CD8-positive, alpha-beta memory T cell (primary cell): ENCODE measurements at regions not wholly inside any gene's neighbourhood (a gene's known extent, or its start where the extent isn't known, plus 50 kb on each side); places are given as distances from the start of the nearest gene placed in this dataset.

ENCODE experiments used
- CTCF ChIA-PET: fragments of 350-600 bp; sonication (Branson Sonifier 250); formaldehyde crosslinking; loops from one replicate; lab custom pipeline; 2021; ENCODE audit warnings: antibody characterized with exemption; lab: Charles Lee
- POLR2A ChIA-PET: fragments of 350-600 bp; sonication (Branson Sonifier 250); formaldehyde crosslinking; loops from one replicate; lab custom pipeline; 2021; ENCODE audit warnings: antibody characterized with exemption; lab: Charles Lee
- DNase-seq, 5 donors: peaks; one replicate each; pipeline versions ENCODE4 v3.0.0 to v3.0.0-alpha.2; 2020 to 2022; ENCODE audit warnings: mixed read lengths in 1 of 5
- H3K27ac ChIP-seq: one replicate; pipeline ENCODE4 v1.7.0; 2013; ENCODE audit warnings: low read depth, mild to moderate bottlenecking, low read length, moderate library complexity
- H3K27me3 ChIP-seq: 2 replicates; pipeline ENCODE4 v1.7.0; 2013; ENCODE audit warnings: low read length, mild to moderate bottlenecking; ENCODE audit not compliant: insufficient read depth, poor library complexity, severe bottlenecking
- H3K36me3 ChIP-seq: 2 replicates; pipeline ENCODE4 v1.7.0; 2013; ENCODE audit warnings: mild to moderate bottlenecking, low read length, moderate library complexity; ENCODE audit not compliant: insufficient read depth
- H3K4me1 ChIP-seq: 2 replicates; pipeline ENCODE4 v1.7.0; 2013; ENCODE audit warnings: mild to moderate bottlenecking, low read length, moderate library complexity; ENCODE audit not compliant: insufficient read depth
- H3K4me3 ChIP-seq: 2 replicates; pipeline ENCODE4 v1.7.0; 2013; ENCODE audit warnings: mild to moderate bottlenecking, low read length
- H3K9me3 ChIP-seq: 2 replicates; pipeline ENCODE4 v1.7.0; 2013; ENCODE audit warnings: mild to moderate bottlenecking, low read length
- H3K27ac Mint-ChIP-seq, 8 donors: one replicate each; pipeline ENCODE4 v1.8.0; 2020 to 2021; ENCODE audit warnings: mixed read lengths in 8 of 8, mild to moderate bottlenecking in 6 of 8, inconsistent platforms in 3 of 8, moderate library complexity in 3 of 8
- H3K27me3 Mint-ChIP-seq, 2 donors: one replicate each; pipeline ENCODE4 v1.8.0; 2020 to 2021; ENCODE audit warnings: mixed read lengths in 2 of 2, mild to moderate bottlenecking in 1 of 2, moderate library complexity in 1 of 2
- H3K36me3 Mint-ChIP-seq, 3 donors: one replicate each; pipeline ENCODE4 v1.8.0; 2020 to 2021; ENCODE audit warnings: mixed read lengths in 3 of 3, inconsistent platforms in 1 of 3, mild to moderate bottlenecking in 1 of 3
- H3K4me1 Mint-ChIP-seq, 3 donors: one replicate each; pipeline ENCODE4 v1.8.0; 2020 to 2021; ENCODE audit warnings: mixed read lengths in 3 of 3, inconsistent platforms in 1 of 3, mild to moderate bottlenecking in 1 of 3
- H3K4me3 Mint-ChIP-seq, 7 donors: one replicate each; pipeline ENCODE4 v1.8.0; 2020 to 2021; ENCODE audit warnings: mixed read lengths in 7 of 7, mild to moderate bottlenecking in 6 of 7, moderate library complexity in 4 of 7, inconsistent platforms in 2 of 7
- H3K9me3 Mint-ChIP-seq, 5 donors: one replicate each; pipeline ENCODE4 v1.8.0; 2020 to 2022; ENCODE audit warnings: mixed read lengths in 5 of 5, mild to moderate bottlenecking in 3 of 5, moderate library complexity in 2 of 5, inconsistent platforms in 1 of 5

GRCh38 chr11:16613512-16614381 lies 124.7 kb upstream of the C11orf58 start:
- Mint-ChIP-seq H3K4me3 (peak overlapping the region in 6 of 7 donors; percentile 62 to 88 (median 76)), H3K36me3 (no peaks in the 10 kb centered on the region), H3K9me3 (peaks cover 0 to 12% (median 6%) of the 10 kb centered on the region in 5 donors), H3K27ac (peak overlapping the region in 1 of 8 donors; percentile 36), H3K4me1 (peaks cover 23 to 34% (median 32%) of the 10 kb centered on the region in 3 donors), H3K27me3 (peaks cover 39 to 48% of the 10 kb centered on the region in 2 donors)
- Histone ChIP-seq H3K9me3 (no peaks in the 10 kb centered on the region), H3K4me3 (peak overlapping the region; percentile 30), H3K36me3 (no peaks in the 10 kb centered on the region), H3K27me3 (peaks cover 37% of the 10 kb centered on the region), H3K4me1 (peaks cover 18% of the 10 kb centered on the region), H3K27ac (no peak overlapping the region)
- POLR2A ChIA-PET = no interaction called here
- CTCF ChIA-PET = interaction anchor here (1.2 to 2.6 kb wide), 2 partner anchors 8 to 18 kb away, joined by 3 to 9 read pairs; no protein-coding TSS in a partner anchor
- peak in 4 of 5 donors; percentile 19 to 55 (median 36) for DNase-seq

GRCh38 chr11:16613262-16613511 lies 125.3 kb upstream of the C11orf58 start:
- H3K27me3 ChIP-seq = peaks cover 39% of the 10 kb centered on the region
- peaks cover 18% of the 10 kb centered on the region for H3K4me1 ChIP-seq
- Mint-ChIP-seq H3K4me1 (peaks cover 23 to 34% (median 32%) of the 10 kb centered on the region in 3 donors), H3K9me3 (peaks cover 0 to 12% (median 6%) of the 10 kb centered on the region in 5 donors), H3K4me3 (peak overlapping the region in 6 of 7 donors; percentile 62 to 88 (median 76)), H3K36me3 (no peaks in the 10 kb centered on the region), H3K27me3 (peaks cover 39 to 43% of the 10 kb centered on the region in 2 donors), H3K27ac (peak overlapping the region in 1 of 8 donors; percentile 26)
- H3K4me3 ChIP-seq = peak overlapping the region; percentile 30
- H3K36me3 ChIP-seq = no peaks in the 10 kb centered on the region
- DNase-seq = no peak
- POLR2A ChIA-PET = no interaction called here
- no peaks in the 10 kb centered on the region for H3K9me3 ChIP-seq
- no peak overlapping the region for H3K27ac ChIP-seq
- CTCF ChIA-PET = interaction anchor here (1.2 kb wide), 1 partner anchor 18 kb away, joined by 3 read pairs; no protein-coding TSS in a partner anchor

DNA sequence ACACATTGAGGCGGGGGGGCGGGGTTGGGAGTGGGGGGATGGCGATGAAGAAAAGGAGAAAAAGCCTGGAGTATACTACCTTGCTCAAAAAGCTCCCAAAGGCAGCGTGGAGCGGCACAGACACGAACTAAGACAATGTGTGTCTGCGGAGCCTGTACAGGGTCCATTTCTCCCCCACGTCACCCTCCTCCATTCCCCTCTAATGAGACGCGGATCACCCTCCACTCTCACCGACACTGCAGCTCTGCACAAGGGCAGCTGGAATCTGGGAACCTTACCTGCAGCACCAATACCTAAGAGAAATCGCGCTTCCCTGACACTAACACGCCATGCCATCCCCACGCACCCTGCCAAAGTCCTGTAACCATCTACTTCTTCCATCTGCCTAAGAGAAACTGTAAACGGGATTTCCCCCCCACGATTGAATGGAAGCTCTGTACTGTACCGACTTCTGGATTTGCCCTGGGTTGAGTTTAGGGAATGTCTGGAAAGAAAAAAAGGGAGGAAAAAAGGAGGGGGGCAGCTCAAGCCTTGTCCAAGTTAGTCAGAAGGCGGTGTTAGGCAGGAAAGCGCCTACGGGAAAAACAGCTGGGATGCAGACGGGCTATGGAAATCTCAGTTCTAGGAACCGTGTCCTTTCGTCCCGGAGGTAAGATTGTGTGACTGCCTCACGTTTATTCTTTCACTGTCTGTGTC lies 125.7 kb upstream of the C11orf58 start:
- Histone ChIP-seq H3K4me3 (no peak overlapping the region), H3K27me3 (peaks cover 44% of the 10 kb centered on the region), H3K27ac (no peak overlapping the region), H3K9me3 (no peaks in the 10 kb centered on the region), H3K4me1 (peaks cover 18% of the 10 kb centered on the region), H3K36me3 (no peaks in the 10 kb centered on the region)
- peaks cover 0 to 12% (median 6%) of the 10 kb centered on the region in 5 donors for H3K9me3 Mint-ChIP-seq
- peaks cover 23 to 34% (median 32%) of the 10 kb centered on the region in 3 donors for H3K4me1 Mint-ChIP-seq
- H3K36me3 Mint-ChIP-seq = no peaks in the 10 kb centered on the region
- no peak for DNase-seq
- POLR2A ChIA-PET = no interaction called here
- CTCF ChIA-PET = no interaction called here
- H3K4me3 Mint-ChIP-seq = peak overlapping the region in 6 of 7 donors; percentile 62 to 88 (median 76)
- H3K27ac Mint-ChIP-seq = peak overlapping the region in 1 of 8 donors; percentile 52
- H3K27me3 Mint-ChIP-seq = peaks cover 39 to 43% of the 10 kb centered on the region in 2 donors

DNA sequence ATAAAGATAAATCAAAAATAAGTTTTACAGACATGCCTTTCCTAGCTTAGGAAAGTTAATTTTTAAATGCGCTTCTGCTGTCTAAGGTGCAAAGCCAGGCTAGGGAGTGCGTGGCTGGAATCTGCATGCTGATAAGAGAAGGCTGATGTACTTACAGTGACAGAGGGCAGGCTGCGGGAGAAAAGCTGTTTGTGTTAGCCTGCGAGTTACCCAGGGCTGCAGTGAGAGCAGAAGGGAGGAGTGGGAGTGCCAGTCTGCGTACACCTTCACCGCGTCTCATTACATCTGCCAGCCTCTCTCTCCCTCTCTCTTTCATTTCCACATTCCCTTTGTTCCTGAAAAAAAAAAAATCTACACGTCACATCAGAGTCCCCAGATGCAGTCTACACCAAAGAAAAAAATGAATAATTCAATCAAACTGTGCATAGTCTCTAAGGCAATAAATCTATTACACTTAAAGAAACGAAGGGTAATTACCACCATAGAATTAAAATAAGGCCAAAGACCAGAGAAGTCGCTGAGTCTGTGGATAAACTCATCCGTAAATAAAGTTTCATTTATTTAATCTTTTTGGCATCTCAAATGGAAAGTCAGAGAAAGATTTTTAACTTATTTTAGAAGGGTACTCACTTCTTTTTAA lies 126.4 kb upstream of the C11orf58 start:
- Mint-ChIP-seq H3K9me3 (peaks cover 0 to 12% (median 6%) of the 10 kb centered on the region in 5 donors), H3K4me1 (peaks cover 23 to 34% (median 32%) of the 10 kb centered on the region in 3 donors), H3K36me3 (no peaks in the 10 kb centered on the region), H3K27ac (no peak overlapping the region), H3K4me3 (peak overlapping the region in 2 of 7 donors; percentile 5 to 16), H3K27me3 (peaks cover 38 to 39% of the 10 kb centered on the region in 2 donors)
- CTCF ChIA-PET = no interaction called here
- H3K27ac ChIP-seq = no peak overlapping the region
- no peak for DNase-seq
- H3K9me3 ChIP-seq = no peaks in the 10 kb centered on the region
- POLR2A ChIA-PET = no interaction called here
- peaks cover 18% of the 10 kb centered on the region for H3K4me1 ChIP-seq
- H3K36me3 ChIP-seq = no peaks in the 10 kb centered on the region
- no peak overlapping the region for H3K4me3 ChIP-seq
- peaks cover 48% of the 10 kb centered on the region for H3K27me3 ChIP-seq

DNA sequence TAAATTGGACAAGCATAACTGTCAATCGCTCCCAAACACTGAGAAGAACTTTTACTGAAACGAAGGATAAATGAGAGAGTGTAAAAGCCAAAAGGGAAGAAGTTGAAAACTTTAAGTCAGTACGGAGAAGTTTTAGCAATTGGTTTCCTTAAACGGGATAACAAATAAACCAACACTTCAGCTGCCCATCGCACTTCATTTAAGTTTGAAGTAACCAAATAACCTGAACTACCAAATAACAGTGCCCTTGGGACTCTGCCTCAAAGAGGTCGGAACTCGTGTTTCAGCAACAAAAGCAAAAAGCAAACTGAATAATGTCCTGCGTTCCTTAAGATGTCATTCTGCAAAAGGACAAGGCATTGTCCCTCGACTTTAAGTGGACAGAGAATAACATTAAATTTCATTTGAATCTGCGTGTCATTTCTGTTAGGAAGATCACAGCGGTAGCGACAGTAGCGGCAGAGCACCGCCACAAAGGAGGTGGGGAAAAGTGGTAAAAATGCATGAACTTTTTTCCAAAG lies 127.0 kb upstream of the C11orf58 start:
- H3K9me3 Mint-ChIP-seq = peaks cover 0 to 13% (median 8%) of the 10 kb centered on the region in 5 donors
- no peak for DNase-seq
- H3K4me3 ChIP-seq = no peak overlapping the region
- no peak overlapping the region for H3K27ac ChIP-seq
- H3K27me3 ChIP-seq = peaks cover 50% of the 10 kb centered on the region
- H3K4me3 Mint-ChIP-seq = no peak overlapping the region
- ChIA-PET POLR2A (no interaction called here), CTCF (no interaction called here)
- H3K4me1 Mint-ChIP-seq = peaks cover 26 to 36% (median 36%) of the 10 kb centered on the region in 3 donors
- no peaks in the 10 kb centered on the region for H3K9me3 ChIP-seq
- H3K36me3 ChIP-seq = no peaks in the 10 kb centered on the region
- no peak overlapping the region for H3K27ac Mint-ChIP-seq
- H3K27me3 Mint-ChIP-seq = peaks cover 38 to 42% of the 10 kb centered on the region in 2 donors
- no peaks in the 10 kb centered on the region for H3K36me3 Mint-ChIP-seq
- peaks cover 22% of the 10 kb centered on the region for H3K4me1 ChIP-seq

DNA sequence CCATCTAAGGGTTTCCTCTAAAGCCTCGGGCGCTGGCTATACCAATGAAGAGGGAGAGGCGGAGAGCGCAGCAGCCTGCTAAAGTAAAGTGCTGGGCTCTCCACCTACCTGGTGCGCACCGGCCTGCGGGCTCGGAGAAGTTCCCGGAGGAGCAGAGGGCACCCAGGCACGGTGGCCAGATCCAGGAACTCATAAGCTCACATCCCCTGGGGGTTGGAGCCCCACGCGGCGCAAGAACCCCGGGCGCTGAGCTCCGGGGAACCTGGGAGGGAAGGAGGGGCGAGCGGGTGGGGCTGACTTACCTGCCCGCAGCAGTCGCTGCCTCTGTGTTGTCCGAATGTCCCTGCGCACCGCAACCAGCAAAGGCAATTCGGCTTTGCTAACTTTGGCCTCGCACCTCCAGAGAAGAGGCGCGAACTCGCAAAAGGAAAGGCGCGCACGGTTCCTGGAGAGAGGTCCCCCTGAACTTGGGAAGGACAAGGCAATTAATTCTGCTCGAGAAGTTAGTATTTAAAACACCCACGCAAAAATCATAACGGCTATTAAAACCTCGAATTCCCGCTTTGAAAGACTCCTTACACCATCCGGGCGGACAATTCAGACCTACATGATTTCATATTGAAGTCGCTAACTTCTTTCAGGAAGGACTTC lies 127.6 kb upstream of the C11orf58 start:
- POLR2A ChIA-PET = no interaction called here
- DNase-seq = no peak
- H3K27ac ChIP-seq = no peak overlapping the region
- H3K36me3 ChIP-seq = no peaks in the 10 kb centered on the region
- H3K4me1 ChIP-seq = peaks cover 27% of the 10 kb centered on the region
- Mint-ChIP-seq H3K36me3 (peaks cover 0 to 2% (median 0%) of the 10 kb centered on the region in 3 donors), H3K27me3 (peaks cover 40 to 48% of the 10 kb centered on the region in 2 donors), H3K9me3 (peaks cover 0 to 18% (median 14%) of the 10 kb centered on the region in 5 donors), H3K4me1 (peaks cover 32 to 42% (median 42%) of the 10 kb centered on the region in 3 donors), H3K4me3 (peak overlapping the region in 1 of 7 donors; percentile 14), H3K27ac (peak overlapping the region in 1 of 8 donors; percentile 26)
- H3K9me3 ChIP-seq = no peaks in the 10 kb centered on the region
- CTCF ChIA-PET = no interaction called here
- peaks cover 54% of the 10 kb centered on the region for H3K27me3 ChIP-seq
- H3K4me3 ChIP-seq = no peak overlapping the region

GRCh38 chr11:16610213-16610737 lies 128.2 kb upstream of the C11orf58 start:
- Histone ChIP-seq H3K27ac (no peak overlapping the region), H3K27me3 (peaks cover 60% of the 10 kb centered on the region), H3K4me3 (no peak overlapping the region), H3K4me1 (peaks cover 33% of the 10 kb centered on the region), H3K9me3 (no peaks in the 10 kb centered on the region), H3K36me3 (no peaks in the 10 kb centered on the region)
- H3K27ac Mint-ChIP-seq = peak overlapping the region in 2 of 8 donors; percentile 24 to 26
- no peak for DNase-seq
- H3K27me3 Mint-ChIP-seq = peaks cover 42 to 49% of the 10 kb centered on the region in 2 donors
- POLR2A ChIA-PET = no interaction called here
- peaks cover 38 to 48% (median 48%) of the 10 kb centered on the region in 3 donors for H3K4me1 Mint-ChIP-seq
- peak overlapping the region in 1 of 7 donors; percentile 14 for H3K4me3 Mint-ChIP-seq
- CTCF ChIA-PET = no interaction called here
- H3K36me3 Mint-ChIP-seq = peaks cover 0 to 2% (median 0%) of the 10 kb centered on the region in 3 donors
- H3K9me3 Mint-ChIP-seq = peaks cover 0 to 18% (median 14%) of the 10 kb centered on the region in 5 donors
